Hematopoietic multipotent progenitor cell (in vitro differentiated cells): ENCODE measurements at regions not wholly inside any gene's neighbourhood (a gene's known extent, or its start where the extent isn't known, plus 50 kb on each side); places are given as distances from the start of the nearest gene placed in this dataset.
A peak's percentile ranks its signal among the peaks of the same experiment; 100 is the strongest.

Experiments used
- DNase-seq, 3 donors: peaks; one replicate each; pipeline ENCODE4 v3.0.0-alpha.2; 2011 to 2015; ENCODE audit warnings: low read depth in 2 of 3, low spot score in 2 of 3

DNA sequence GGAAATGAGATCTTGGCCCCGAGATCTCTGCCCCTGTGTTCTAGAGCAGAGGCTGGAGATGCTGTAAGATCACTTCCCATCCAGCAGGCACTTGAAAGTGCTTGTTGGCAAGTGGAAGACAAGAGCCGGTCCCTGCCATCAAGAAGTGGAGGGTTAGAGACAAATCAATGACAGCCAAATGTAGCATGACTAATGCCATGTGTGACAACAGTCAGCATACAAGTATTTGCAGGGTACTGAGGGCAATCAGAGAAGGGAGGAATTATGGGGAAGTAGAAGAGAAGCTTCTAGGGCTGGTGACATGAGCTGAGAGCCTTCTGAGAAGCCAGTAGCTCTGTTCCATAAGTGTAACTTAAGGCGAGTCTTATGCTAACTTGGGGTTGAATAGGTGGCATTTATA lies 58.6 kb downstream of the TMEM17 start:
- no peak for DNase-seq

DNA sequence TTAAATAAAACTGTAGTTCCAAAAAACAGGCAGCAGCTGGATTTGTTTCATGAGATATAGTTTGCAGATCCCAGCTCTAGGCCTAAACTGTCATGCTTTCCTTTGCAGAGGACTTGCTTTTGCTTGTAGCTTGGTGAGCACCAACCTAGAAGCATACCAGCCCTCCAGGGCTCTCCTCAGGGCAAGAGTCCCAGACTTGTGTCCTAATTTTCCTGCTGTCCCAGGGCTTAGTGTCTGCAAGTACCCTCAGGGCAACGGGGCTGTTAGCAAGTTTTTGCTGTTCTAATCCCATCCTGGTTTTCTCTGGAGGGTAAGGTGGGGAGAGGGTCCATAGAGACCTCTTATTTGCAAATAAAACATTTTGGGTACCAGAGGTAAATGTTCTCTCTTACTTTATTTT lies 59.5 kb downstream of the TMEM17 start:
- no peak for DNase-seq

DNA sequence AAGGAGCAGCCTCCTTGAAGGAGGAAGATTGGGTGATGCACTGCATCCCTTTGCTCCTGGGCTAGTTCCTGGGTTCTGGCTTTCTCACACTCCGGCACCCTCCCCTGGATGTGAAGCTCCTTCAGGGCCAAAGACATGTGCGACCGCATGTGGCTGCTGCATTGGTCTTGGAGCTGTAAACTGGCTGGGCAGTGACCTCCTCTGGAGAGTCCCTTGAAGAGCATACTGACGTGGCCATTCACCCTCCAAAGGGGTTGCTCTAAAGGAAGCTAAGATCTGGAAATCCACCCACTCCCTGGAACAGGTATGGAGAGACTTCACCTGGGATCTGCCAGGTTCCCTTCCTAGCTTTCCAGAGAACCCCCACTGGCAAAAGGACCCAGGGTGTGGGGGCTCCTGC lies 62.1 kb downstream of the TMEM17 start:
- DNase-seq = no peak

DNA sequence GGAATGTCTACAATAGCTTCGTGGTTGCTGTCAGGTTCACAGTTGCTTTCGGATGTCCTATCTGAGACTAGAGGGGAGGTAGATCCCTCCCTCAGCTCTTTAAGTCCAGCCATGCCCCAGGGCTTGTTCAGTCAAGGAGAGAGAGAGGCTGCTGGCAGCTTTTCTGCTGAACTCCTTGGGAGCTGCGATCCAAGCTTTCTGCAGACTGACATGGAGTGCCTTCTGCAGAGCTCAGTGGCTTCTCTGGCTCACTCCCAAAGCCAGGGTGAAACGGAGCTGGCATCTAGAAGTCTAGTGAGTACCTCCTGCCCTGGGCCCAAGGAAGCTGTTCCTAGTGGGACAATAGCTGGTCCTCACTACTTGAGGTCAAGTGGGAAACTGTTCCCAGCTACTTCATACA lies 62.5 kb downstream of the TMEM17 start:
- DNase-seq = no peak

DNA sequence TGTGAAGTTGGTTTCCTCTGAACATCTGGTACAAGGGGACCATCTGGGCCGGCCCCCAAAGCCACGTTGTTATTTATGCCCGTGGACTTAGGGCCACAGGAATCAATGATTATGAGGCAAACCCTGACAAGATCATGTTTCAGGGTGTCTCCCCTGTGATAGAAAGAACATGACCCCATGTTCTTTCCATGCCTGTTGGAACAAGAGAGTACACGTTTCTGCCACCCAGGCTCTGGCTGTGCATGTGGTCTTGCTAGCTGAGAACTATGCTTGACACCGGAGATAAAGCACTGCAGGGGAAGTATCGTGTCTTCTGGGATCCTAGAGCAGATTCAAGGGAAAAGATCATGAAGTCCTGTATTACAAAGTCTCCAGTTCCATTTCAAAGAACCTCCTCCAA lies 64.2 kb downstream of the TMEM17 start:
- no peak for DNase-seq

DNA sequence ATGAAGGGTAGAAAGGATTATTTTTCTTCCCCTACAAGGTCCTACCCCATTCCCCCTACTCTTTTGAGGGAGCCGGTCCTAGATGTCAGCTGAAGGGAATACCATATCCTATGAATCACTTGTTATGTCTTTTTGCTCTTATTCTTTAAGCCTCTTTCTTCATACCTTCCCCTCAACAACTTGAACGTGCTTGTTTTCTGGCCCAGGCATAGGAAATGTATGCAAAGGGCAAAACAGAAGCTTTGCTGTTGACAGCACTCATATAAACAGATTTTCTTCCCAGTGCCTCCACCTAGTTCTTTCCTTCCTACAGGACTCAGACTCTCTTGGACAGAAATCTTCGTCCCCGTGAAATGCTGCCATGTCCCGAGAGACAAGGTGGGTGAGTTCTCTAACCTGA lies 64.6 kb downstream of the TMEM17 start:
- DNase-seq = no peak

DNA sequence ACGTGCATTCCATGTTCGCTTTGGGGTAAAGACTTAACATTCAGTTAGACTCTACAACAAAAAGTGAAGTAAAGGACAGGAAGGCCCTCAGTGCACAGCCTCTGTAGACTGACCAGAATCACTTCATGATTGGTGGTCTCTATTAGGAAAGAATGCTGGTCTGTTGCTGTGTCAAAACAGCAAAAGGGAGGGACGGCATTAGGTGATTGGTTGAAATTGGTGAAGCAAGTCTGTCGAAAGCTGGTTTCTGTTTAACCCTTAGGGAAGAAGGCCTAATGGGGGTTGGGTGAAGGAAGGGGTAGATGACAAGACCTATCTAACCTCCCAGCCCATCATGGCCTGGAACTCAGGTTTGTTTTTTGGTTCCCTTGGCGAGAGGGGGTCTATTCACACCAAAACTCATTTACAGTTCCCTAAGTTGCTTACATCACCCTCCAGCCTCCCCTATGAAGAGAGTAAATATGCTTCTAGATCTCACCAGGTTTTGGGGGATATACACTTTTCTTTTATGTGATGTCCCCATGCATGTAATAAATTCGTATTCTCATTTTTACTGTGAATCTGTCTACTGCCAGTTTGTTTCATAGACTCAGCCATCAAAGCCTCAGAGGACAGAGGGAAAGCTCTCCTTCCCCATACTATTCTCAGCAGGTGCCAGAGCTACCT lies 65.6 kb downstream of the TMEM17 start:
- no peak for DNase-seq

DNA sequence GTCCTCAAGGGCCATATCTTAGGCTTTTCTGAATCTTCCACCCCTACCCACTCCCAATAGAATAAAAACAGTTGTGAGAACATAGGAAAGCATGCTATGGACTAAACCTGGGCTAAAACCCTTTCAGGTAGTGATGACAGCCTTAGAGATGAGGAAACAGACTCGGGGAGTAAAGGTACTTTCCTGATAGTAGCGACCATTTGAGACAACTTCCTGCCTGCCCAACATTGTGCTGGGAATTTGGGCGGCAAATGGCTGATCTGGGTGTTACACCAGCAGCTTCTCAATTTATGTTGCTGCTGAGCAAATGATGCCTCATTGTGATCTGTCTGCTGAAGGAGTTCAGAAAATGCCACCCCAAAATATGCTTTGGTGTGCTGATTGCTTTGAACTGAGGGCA lies 66.6 kb downstream of the TMEM17 start:
- DNase-seq = no peak

DNA sequence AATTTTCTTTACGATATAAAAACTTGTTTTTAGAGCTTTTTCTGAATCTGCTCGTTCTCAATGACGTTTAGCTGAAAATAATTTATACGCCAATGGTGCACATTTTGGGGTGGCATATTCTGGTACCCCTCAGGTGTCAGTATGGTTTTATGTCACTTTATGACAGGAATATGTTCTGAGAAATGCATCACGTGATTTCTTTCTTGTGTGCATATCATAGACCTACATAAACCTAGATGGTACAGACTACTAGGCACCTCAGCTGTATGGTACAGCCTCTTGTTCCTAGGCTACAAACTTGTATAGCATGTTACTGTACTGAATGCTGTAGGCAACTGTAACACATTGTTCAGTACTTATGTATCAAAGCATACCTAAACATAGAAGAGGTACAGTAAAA lies 68.2 kb downstream of the TMEM17 start:
- no peak for DNase-seq

DNA sequence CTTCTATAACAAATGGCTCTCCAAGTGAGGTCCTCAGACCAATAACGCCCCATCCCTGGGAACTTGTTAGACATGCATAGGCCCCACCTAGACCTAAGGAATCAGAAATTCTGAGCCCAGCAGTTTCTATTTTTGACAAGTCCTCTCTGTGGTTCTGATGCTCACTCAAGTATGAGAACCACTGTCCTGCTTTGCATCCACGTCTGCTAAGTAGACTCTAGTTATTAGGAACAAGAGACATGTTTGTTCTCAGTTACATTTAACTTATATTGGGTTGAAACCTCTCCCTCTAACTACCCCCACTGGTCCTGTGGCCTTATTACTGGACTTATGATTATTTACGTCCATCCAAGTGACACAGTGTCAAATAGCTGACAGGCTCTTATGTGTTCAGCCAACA lies 70.3 kb downstream of the TMEM17 start:
- no peak for DNase-seq

DNA sequence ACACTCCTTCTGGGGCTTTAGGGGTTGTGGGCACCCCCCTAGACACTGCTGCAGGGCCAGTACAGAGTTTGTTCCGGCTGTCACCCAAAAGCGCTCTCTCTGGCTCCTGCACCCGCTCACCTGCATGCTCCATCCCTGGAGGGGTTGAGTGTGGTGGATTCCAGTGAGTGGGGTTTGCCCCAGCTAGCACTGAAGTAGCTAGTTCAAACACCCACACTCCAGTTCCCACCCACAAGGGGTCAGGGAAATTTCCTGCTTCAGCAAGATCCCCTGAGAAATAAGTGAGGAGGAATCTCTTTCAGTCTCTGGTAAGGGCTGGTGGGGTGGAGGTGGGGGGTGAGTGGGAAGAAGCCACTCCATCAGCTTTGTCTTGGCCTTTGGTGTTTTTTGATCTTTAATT lies 73.6 kb downstream of the TMEM17 start:
- no peak for DNase-seq

DNA sequence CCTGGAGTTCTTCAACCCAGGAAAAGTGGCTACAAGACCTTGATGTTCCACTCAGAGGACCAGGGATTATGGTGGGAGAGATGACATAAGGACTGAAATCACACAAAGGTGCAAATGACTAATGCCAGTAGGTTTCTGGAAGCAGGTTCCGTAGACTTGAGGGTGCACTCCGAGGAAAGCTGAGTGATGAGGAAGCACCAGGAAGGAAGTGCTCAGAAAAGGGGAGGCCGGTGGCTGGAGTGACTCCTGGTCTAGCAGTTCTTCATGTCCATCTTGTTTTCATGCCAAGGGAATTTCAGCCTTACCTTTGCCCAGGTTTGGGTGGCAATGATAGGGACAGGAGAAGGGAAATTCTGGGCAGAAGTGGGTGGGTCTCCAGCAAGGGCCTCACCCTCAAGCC lies 74.5 kb downstream of the TMEM17 start:
- DNase-seq = no peak

DNA sequence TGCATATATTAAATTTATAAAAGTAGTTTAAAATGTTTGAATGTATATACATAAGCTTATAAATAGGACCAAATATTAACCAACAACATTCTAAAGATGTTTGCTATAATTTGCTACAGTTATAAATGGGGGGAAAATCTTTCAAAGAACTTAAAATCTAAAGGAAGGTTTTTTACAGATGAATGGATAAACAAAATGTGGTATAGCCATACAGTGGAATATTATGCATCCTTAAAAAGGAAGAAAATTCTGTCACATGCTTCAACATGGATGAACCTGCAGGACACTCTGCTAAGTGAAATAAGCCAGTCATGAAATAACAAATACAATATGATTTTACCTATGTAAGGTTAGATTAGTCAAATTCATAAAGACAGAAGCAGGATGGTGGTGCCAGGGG lies 75.8 kb downstream of the TMEM17 start:
- DNase-seq = no peak

DNA sequence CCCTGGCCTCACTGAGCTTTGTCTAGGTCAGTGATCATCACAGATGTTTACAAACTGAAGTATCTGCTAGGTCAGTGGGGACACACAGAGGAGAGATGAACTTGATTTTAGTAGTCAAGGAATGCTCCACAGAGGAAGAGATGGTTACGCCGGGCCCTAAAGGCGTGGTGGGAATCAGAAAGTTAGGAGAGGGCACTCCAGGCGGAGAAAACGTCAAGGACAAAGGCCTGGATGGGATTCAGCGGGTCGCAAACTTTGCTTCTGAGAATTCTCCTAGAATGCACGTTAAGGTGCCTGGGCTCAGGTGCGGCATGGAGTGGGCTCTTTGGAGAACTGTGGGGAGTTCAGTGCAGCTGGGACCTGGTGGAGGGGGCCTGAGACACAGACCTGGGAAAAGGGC lies 78.8 kb downstream of the TMEM17 start:
- no peak for DNase-seq

DNA sequence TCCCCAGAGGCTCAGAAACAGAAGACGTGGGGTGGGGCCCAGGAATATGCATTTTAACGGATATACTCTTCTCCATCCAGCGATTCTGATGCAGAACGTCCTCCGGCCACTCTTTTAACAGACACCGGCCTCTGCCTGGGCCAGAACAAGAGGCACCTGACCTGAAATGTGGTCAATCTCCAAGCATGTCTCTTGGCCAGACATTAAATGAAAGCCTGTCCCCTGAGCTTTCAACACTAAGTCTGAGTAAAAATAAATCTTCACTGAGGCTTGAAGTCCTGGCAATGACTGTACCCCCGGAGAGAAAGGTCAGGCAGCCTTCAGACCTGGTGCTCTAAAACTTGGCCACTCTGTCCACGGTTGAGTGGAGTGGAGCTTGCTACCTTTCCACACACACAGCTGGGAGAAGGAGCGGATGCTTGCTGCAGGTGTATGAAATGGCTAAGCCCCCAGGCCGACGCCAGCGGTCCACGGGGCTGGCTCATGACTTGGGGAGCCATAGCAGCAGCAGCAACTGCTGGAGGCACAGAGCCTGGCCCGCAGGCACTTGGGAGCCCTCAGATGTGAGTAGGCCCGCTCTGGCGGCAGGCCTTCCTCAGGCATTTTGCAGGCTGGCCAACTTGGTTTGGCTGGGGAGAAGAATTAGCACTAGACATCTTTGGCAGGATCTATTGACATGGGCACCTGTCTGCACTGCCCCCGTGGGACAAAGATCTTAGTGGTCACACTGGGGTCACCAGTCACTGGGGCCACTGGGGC lies 79.7 kb downstream of the TMEM17 start:
- DNase-seq = no peak

DNA sequence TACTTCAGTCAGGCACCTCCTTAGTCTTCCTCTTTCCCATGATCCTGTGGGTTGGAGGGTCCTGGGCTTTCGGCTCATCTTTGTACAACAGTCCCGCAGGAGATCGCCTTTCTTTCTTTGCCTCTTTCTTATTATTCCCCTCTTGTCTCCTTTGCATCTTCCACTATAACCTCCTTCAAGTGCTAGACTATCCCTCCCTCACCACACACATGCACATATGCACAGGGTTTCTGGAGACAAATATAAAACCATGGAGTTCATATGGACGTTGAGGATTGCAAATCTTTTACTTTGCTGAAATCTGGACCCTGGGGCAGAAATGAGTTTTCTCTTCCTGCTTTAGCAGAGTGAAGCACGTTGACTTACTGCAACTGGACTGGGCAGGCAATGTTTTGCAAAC lies 80.3 kb downstream of the TMEM17 start:
- no peak for DNase-seq

DNA sequence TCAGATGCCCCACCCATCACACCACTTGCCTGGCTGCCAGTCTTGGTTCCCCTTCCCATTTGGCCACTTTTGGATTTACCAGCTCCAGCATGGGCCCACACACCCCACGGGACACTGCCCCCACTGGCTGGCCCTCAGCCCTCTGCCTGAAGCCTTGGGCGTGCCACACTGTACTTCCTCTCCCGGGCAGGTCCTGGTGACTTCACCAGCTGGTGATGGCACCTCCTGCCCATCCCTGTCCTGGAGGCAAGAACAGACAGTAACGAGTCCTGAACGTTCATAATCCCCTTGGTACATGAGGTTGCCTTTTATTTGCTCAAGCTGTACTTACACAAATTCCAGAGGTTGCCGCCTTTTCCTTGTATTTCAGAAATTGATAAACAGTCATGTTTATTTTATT lies 81.1 kb downstream of the TMEM17 start:
- no peak for DNase-seq

DNA sequence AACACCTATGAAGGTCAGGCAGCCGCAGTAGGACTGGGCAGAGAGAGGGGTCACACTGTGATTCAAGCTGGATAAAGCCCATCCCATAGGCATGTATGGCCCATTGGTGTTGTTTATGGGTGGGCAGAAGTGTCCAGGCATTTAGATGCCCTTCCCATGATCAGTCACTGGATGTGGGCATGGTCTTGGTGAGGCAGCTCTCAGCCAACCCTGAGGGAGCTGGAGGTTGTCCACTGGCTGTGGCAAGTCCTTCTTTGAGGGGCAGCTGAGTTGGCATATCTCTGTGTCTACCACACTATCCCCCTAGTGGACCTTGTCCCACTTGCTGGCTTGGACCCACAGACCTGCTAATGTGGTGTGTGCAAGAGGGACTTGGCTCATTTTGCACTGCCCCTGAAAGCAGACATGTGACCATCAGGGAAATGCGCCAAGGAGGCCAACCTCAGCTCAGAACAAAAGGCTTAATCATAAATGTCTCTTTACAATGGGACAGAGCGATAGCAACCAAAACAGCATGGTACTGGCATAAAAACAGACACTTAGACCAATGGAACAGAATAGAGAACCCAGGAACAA lies 82.0 kb downstream of the TMEM17 start:
- DNase-seq = no peak

DNA sequence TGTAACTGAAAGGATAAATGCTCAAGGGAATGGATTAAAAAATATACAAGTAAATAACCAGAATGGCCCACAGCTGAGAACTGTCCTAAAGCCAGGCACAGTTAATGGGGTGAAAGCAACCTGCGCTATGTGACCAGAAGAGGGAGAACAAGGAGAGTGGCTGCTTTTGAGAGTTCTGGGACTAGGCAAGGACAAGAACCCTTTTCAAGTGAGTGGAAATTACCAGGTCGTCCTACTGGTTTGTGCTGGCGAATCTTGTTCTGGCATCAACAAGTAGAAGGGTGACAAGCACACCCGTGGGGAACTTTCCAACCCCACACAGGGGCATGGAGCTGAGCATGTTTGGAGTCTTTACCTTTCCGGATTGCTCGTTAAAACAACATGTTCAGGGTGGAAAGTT lies 82.8 kb downstream of the TMEM17 start:
- DNase-seq = no peak

DNA sequence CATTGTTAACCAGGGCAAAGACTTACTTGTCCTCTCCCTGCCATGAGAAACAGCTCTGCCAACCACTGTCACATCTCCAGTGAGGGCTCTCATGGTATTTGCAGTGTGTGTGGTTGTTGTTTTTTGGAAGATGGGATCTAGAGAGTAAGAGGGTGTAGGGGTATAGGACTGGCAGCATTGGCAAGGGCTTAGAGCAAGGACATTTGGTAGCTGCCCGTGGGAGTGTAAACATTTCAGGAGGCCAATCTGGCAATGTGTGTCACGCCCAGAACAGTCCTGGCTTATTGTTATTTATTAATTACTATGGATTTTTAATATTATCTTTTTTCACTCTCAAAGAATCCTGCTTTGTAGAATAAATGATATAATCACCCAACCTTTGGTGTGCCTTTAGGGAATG lies 90.5 kb downstream of the TMEM17 start:
- DNase-seq = no peak

DNA sequence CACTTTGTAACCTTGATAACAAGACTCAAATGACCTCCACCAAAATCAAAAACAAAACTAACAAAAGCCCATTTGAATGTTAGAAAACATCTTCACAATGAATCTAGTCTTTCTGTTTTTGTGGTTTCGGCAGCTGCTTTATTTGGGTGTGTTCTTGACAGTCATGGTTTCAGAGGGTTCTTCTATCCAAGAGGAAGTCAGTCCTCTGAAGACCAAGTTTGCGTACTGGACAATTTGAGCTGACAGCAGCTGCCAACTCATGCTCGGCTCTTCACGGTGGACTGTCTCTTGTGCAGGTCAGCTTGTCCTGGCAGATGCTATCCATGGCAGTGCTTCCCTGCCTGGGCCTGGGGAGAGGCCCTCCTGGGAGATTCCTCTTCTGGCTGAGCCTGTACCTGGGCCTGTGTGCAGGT lies 91.0 kb downstream of the TMEM17 start:
- peak in 1 of 3 donors; percentile 25 for DNase-seq

DNA sequence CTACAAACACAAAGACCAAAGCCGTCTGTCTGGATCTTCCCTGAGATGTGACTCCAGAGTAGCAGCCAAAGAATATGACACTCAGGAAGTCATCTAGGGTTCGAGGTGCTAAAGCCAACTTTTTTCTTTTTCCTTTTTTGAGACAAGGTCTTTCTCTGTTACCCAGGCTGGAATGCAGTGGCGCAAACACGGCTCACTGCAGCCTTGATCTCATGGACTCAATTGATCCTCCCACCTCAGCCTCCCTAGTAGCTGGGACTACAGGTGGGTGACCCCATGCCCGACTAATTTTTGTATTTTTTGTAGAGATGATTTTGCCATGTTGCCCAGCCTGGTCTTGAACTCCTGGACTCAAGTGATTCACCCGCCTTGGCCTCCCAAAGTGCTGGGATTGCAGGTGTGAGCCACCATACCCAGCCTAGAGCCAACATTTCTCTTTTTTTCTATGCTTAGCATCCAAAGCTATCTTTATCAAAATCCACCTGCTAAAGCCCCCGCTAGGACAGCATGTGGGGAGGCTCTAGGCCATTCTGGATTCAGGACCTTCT lies 92.8 kb downstream of the TMEM17 start:
- no peak for DNase-seq
